ENCODE measurements at regions not wholly inside any gene's neighbourhood (a gene's known extent, or its start where the extent isn't known, plus 50 kb on each side); places are given as distances from the start of the nearest gene placed in this dataset.

DNA sequence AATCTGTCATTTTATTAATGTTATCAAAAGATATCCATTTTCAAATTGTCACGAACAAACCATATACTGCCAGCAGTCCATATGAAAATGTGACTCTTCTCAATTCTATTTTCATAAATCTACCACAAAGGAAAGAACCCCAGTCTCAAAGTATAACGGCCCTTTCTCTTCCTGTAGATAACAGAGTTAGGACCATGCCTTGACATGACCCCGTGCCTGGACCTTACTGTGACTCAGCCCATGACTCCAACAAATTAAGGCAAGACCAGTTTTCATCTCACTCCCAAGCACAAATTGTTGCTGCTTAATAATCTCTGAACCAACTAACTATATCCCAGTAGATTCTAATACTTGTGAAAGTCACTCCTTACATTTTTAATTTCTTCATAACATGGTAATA, 124.4 kb upstream of the NFIA start:
- no peak for DNase-seq (ENCODE audit: low spot score)
- TF ChIP-seq, protein P1, sequence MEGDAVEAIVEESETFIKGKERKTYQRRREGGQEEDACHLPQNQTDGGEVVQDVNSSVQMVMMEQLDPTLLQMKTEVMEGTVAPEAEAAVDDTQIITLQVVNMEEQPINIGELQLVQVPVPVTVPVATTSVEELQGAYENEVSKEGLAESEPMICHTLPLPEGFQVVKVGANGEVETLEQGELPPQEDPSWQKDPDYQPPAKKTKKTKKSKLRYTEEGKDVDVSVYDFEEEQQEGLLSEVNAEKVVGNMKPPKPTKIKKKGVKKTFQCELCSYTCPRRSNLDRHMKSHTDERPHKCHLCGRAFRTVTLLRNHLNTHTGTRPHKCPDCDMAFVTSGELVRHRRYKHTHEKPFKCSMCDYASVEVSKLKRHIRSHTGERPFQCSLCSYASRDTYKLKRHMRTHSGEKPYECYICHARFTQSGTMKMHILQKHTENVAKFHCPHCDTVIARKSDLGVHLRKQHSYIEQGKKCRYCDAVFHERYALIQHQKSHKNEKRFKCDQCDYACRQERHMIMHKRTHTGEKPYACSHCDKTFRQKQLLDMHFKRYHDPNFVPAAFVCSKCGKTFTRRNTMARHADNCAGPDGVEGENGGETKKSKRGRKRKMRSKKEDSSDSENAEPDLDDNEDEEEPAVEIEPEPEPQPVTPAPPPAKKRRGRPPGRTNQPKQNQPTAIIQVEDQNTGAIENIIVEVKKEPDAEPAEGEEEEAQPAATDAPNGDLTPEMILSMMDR (IDR thresholded peaks at IDR 0.05; ENCODE audit: extremely low read depth, missing control alignments) = no peak

DNA sequence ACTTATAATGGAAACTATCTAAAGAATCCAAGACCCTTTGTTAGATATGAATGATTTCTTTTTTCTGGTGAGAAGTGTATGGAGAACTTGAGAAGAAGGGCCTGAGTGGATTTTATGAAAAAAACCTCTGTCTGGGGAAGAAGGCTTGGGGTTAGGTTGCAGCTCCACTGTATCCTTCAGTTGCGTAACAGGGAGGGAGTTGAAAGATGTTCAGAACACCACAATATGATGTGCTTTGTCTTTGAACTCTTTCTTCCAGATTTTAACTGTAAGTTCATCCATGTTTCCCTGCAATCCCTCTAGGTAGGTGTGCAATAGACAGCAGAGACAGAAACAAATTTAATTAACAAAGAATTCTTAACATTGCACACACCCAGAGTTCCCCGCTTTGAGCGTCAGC, 125.8 kb upstream of the NFIA start:
- TF ChIP-seq, protein P1 (IDR thresholded peaks at IDR 0.05; ENCODE audit: extremely low read depth, missing control alignments) = no peak
- DNase-seq (ENCODE audit: low spot score) = no peak

DNA sequence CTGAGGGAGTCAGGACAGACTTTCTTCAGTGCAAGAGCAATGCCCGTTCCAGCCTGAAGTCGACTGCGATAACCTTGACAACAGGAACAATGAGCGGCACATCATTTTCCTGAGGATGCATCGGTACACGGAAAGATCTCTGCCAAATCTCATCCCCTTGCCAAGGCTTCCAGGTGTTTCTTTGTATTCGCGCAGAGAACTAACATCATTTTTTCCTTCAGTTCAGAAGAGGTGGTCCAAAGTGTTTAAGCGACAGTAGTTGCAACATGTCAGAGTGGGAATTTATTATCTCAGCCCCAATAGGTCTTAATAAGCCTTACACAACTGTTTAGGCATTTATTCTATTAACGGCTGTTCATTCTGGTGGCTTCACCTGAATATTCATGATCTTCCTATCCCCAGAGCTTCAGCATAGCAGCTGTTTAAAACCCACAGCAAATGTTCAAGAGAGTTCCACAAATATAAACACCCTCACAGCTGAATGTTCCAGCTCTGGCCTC, 129.7 kb upstream of the NFIA start:
- TF ChIP-seq, protein P1 (IDR thresholded peaks at IDR 0.05; ENCODE audit: extremely low read depth, missing control alignments) = no peak
- DNase-seq (ENCODE audit: low spot score) = no peak

DNA sequence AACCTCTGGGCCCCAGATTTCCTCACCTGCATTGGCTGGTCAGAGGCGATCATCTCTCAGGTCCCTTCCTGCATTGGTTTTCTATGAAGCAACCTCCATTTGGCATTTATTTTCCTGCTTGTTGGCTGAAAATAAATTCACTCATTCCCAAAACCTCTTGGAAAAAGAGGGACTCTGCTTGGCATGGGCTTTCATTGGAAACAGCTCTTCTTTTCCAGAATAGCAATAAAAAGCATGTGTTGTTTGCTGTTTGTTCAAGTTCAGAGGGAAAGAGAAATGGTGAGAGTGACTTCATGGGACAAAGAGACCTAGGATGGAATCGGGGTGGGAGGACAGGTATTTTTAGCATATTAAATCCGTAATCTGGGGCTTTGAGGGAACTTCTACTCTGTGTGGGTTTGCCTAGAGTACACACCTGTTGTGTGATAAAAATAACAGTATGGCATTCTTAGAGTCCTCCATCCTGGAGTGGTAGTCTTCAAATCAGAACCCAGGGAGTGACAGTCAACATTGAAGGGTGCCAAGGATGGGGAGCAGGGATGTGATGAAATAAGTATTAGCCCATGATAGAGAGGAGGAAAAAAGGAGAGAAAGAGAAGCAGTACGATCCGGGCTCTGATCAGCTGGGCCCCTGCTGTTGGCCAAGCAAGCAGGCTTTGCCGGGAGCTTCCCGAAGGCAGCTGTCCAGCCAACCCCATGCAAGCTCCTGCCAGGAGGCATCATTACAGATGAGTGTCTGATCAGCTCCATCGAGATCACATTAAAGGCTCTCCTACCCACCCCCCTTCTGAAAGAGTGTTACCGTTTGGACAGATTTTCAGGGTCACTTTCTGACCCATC, 131.9 kb upstream of the NFIA start:
- TF ChIP-seq, protein P1 (IDR thresholded peaks at IDR 0.05; ENCODE audit: extremely low read depth, missing control alignments) = no peak
- no peak for DNase-seq (ENCODE audit: low spot score)

- no peak for DNase-seq (ENCODE audit: low spot score)
- TF ChIP-seq, protein P1 (IDR thresholded peaks at IDR 0.05; ENCODE audit: extremely low read depth, missing control alignments) = no peak
Observed at GRCh38 chr1:60949826-60950197, 132.5 kb upstream of the NFIA start.

DNA sequence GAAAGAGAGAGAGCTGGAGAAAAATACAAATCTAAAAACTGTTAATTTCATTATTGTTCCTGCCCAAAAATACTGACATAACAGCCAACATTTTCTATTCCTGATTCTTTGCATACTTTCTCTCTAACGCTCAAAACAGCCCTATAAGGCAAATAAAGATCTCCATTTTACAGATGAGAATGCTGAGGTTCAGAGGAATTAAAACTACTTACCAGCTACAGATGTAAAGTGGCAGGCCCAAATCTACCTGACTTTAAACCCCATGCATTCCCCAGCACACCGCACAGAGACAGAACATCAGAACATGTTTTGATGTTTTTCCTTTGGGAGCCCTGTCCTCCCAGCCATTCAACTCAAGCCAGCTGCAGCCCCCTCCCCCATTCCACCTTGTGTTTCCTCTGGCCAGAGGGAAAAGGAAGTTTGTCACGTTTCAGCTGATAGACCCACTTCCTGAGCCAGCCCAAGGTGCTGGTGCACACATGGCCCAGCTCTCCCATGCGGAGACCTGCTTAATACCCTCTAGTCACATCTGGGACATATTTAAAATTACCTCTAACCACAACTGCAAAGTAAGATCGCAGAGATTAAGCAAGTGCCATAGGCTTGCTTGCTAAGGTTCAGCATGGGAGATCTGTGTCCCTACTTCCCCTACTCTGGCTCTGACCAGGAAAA, 133.1 kb upstream of the NFIA start:
- no peak for DNase-seq (ENCODE audit: low spot score)
- TF ChIP-seq, protein P1 (IDR thresholded peaks at IDR 0.05; ENCODE audit: extremely low read depth, missing control alignments) = no peak

- no peak for DNase-seq (ENCODE audit: low spot score)
- TF ChIP-seq, protein P1 (IDR thresholded peaks at IDR 0.05; ENCODE audit: extremely low read depth, missing control alignments) = no peak
Observed at GRCh38 chr1:60948486-60948885, 133.9 kb upstream of the NFIA start.
